ENCODE measurements at regions not wholly inside any gene's neighbourhood (a gene's known extent, or its start where the extent isn't known, plus 50 kb on each side); places are given as distances from the start of the nearest gene placed in this dataset.

GRCh38 chr13:73883162-73883561, 251.0 kb downstream of the KLF12 start:
- DNase-seq = no peak
- TF ChIP-seq GATA1 (IDR thresholded peaks at IDR 0.05; ENCODE audit: low read depth, low read length) (no peak), POLR2A (IDR thresholded peaks at IDR 0.05; ENCODE audit: low read length) (no peak)

- DNase-seq = no peak
Observed at GRCh38 chr13:73880365-73880764, 253.8 kb downstream of the KLF12 start.

GRCh38 chr13:73879346-73880015, 254.7 kb downstream of the KLF12 start:
- no peak for DNase-seq
- TF ChIP-seq POLR2A (IDR thresholded peaks at IDR 0.05; ENCODE audit: low read length) (no peak), GATA1 (IDR thresholded peaks at IDR 0.05; ENCODE audit: low read depth, low read length) (no peak)

More at GRCh38 chr13:73880365-73880764, 253.8 kb downstream of the KLF12 start:
- TF ChIP-seq GATA1 (IDR thresholded peaks at IDR 0.05; ENCODE audit: low read depth, low read length) (no peak), POLR2A (IDR thresholded peaks at IDR 0.05; ENCODE audit: low read length) (no peak)

GRCh38 chr13:73877399-73877798, 256.8 kb downstream of the KLF12 start:
- DNase-seq = no peak
- TF ChIP-seq GATA1 (IDR thresholded peaks at IDR 0.05; ENCODE audit: low read depth, low read length) (no peak), POLR2A (IDR thresholded peaks at IDR 0.05; ENCODE audit: low read length) (no peak)

- DNase-seq = no peak
Observed at GRCh38 chr13:73876323-73876722, 257.9 kb downstream of the KLF12 start.

GRCh38 chr13:73873940-73874830, 260.0 kb downstream of the KLF12 start:
- TF ChIP-seq POLR2A (IDR thresholded peaks at IDR 0.05; ENCODE audit: low read length) (no peak), GATA1 (IDR thresholded peaks at IDR 0.05; ENCODE audit: low read depth, low read length) (no peak)

More at GRCh38 chr13:73876323-73876722, 257.9 kb downstream of the KLF12 start:
- TF ChIP-seq GATA1 (IDR thresholded peaks at IDR 0.05; ENCODE audit: low read depth, low read length) (no peak), POLR2A (IDR thresholded peaks at IDR 0.05; ENCODE audit: low read length) (no peak)

GRCh38 chr13:73872397-73872796, 261.8 kb downstream of the KLF12 start:
- no peak for DNase-seq
- no peak for TF ChIP-seq GATA1 (IDR thresholded peaks at IDR 0.05; ENCODE audit: low read depth, low read length)
- no peak for TF ChIP-seq POLR2A (IDR thresholded peaks at IDR 0.05; ENCODE audit: low read length)

More at GRCh38 chr13:73873940-73874830, 260.0 kb downstream of the KLF12 start:
- DNase-seq = no peak

- DNase-seq = no peak
- TF ChIP-seq GATA1 (IDR thresholded peaks at IDR 0.05; ENCODE audit: low read depth, low read length) (no peak), POLR2A (IDR thresholded peaks at IDR 0.05; ENCODE audit: low read length) (no peak)
Observed at GRCh38 chr13:73870970-73871935, 263.0 kb downstream of the KLF12 start.

- no peak for TF ChIP-seq POLR2A (IDR thresholded peaks at IDR 0.05; ENCODE audit: low read length)
- TF ChIP-seq GATA1 (IDR thresholded peaks at IDR 0.05; ENCODE audit: low read depth, low read length) = no peak
- no peak for DNase-seq
Observed at GRCh38 chr13:73870036-73870741, 264.0 kb downstream of the KLF12 start.

GRCh38 chr13:73865027-73865426, 269.2 kb downstream of the KLF12 start:
- TF ChIP-seq GATA1 (IDR thresholded peaks at IDR 0.05; ENCODE audit: low read depth, low read length) (no peak), POLR2A (IDR thresholded peaks at IDR 0.05; ENCODE audit: low read length) (no peak)

GRCh38 chr13:73861136-73861535, 273.1 kb downstream of the KLF12 start:
- TF ChIP-seq POLR2A (IDR thresholded peaks at IDR 0.05; ENCODE audit: low read length) (no peak), GATA1 (IDR thresholded peaks at IDR 0.05; ENCODE audit: low read depth, low read length) (no peak)
- DNase-seq = no peak

More at GRCh38 chr13:73865027-73865426, 269.2 kb downstream of the KLF12 start:
- no peak for DNase-seq

GRCh38 chr13:73860501-73860900, 273.7 kb downstream of the KLF12 start:
- TF ChIP-seq GATA1 (IDR thresholded peaks at IDR 0.05; ENCODE audit: low read depth, low read length) (no peak), POLR2A (IDR thresholded peaks at IDR 0.05; ENCODE audit: low read length) (no peak)
- no peak for DNase-seq

GRCh38 chr13:73859841-73860240, 274.4 kb downstream of the KLF12 start:
- TF ChIP-seq POLR2A (IDR thresholded peaks at IDR 0.05; ENCODE audit: low read length) (no peak), GATA1 (IDR thresholded peaks at IDR 0.05; ENCODE audit: low read depth, low read length) (no peak)
- no peak for DNase-seq
